HCT116 (cell line): ENCODE measurements at regions not wholly inside any gene's neighbourhood (a gene's known extent, or its start where the extent isn't known, plus 50 kb on each side); places are given as distances from the start of the nearest gene placed in this dataset.

ENCODE experiments used
- ATAC-seq: fragments of 200-7000 bp; cut with Tn5 transposase; 2 replicates; pipeline ENCODE4 v1.9.1; 2020; ENCODE audit warnings: mild to moderate bottlenecking, moderate library complexity
- BruUV-seq: library from RNA; stranded (reverse); fragments of 400-500 nt; replicated peaks from 2 replicates; lab custom pipeline; 2021; lab: Mats Ljungman, UMichigan
- CTCF ChIA-PET: fragments of 300-600 bp; sonication (Branson Sonifier 250); formaldehyde crosslinking; loops from one replicate; lab custom pipeline; 2021; ENCODE audit warnings: antibody characterized with exemption; lab: Charles Lee
- POLR2A ChIA-PET: fragments of 300-600, 350-600 bp; sonication (Branson Sonifier 250); formaldehyde crosslinking; loops from one replicate; lab custom pipeline; 2021; ENCODE audit warnings: antibody characterized with exemption; lab: Charles Lee
- RAD21 ChIA-PET, 2 experiments: fragments of 300-600 bp; sonication (Branson Sonifier 250); formaldehyde crosslinking; loops; one replicate each; lab custom pipeline; 2023; ENCODE audit warnings: low total read pairs in 2 of 2; ENCODE audit not compliant: uncharacterized antibody in 2 of 2, unreplicated experiment in 2 of 2, low non-redundant PET in 1 of 2; lab: Charles Lee
- DNase-seq: peaks from one replicate; pipeline ENCODE4 v3.0.0-alpha.2; 2010; ENCODE audit warnings: low read depth, low spot score
- H2AFZ ChIP-seq: fragments of 200-600 bp; shearing (Covaris generic), sonication (generic); 2 replicates; pipeline ENCODE4 v1.6.1; 2017; ENCODE audit warnings: low read depth, mixed run types, mixed read lengths, antibody characterized with exemption, low read length; ENCODE audit not compliant: poor library complexity, severe bottlenecking
- H3K27ac ChIP-seq: 2 replicates; pipeline ENCODE4 v1.5.1; 2012; ENCODE audit warnings: low read depth, low read length
- H3K27me3 ChIP-seq: fragments of 200-600 bp; sonication (generic); 2 replicates; pipeline ENCODE4 v1.6.1; 2016; ENCODE audit warnings: mixed run types, low read length, mixed read lengths; ENCODE audit not compliant: insufficient read depth
- H3K36me3 ChIP-seq, 2 experiments: fragments of 200-500 bp in 1 of 2; fragments of 200-600 bp in 1 of 2; sonication (Bioruptor generic) in 1 of 2; sonication (generic) in 1 of 2; 2 replicates each; pipeline versions ENCODE4 v1.5.1 to v1.6.1; 2014 to 2016; ENCODE audit warnings: low read length in 2 of 2, inconsistent platforms in 1 of 2, mixed read lengths in 1 of 2, mixed run types in 1 of 2; ENCODE audit not compliant: insufficient read depth in 2 of 2, control insufficient read depth in 1 of 2
- H3K4me1 ChIP-seq, 2 experiments: fragments of 200-600 bp in 1 of 2; sonication (generic) in 1 of 2; 2 replicates each; pipeline versions ENCODE4 v1.5.1 to v1.6.1; 2012 to 2017; ENCODE audit warnings: low read length in 2 of 2, inconsistent platforms in 1 of 2, mild to moderate bottlenecking in 1 of 2, mixed read lengths in 1 of 2, mixed run types in 1 of 2, moderate library complexity in 1 of 2; ENCODE audit not compliant: insufficient read depth in 2 of 2, control insufficient read depth in 1 of 2
- H3K4me2 ChIP-seq: fragments of 200-600 bp; sonication (generic); 2 replicates; pipeline ENCODE4 v1.6.1; 2017; ENCODE audit warnings: mixed run types, low read length, mixed read lengths
- H3K4me3 ChIP-seq, 2 experiments: fragments of 200-600 bp in 1 of 2; sonication (generic) in 1 of 2; replicated peaks in 1 of 2; 2 replicates each; pipeline ENCODE4 v1.5.1; 2011 to 2016; ENCODE audit warnings: low read length in 2 of 2, control low read depth in 1 of 2, low read depth in 1 of 2, mild to moderate bottlenecking in 1 of 2, mixed read lengths in 1 of 2, mixed run types in 1 of 2
- H3K79me2 ChIP-seq: fragments of 200-600 bp; sonication (generic); 2 replicates; pipeline ENCODE4 v1.6.1; 2017; ENCODE audit warnings: mild to moderate bottlenecking, mixed run types, low read length, moderate library complexity, mixed read lengths; ENCODE audit not compliant: insufficient read depth
- H3K9ac ChIP-seq: fragments of 200-600 bp; sonication (generic); 2 replicates; pipeline ENCODE4 v1.6.1; 2016; ENCODE audit warnings: low read length, mixed read lengths
- H3K9me2 ChIP-seq: fragments of 200-600 bp; sonication (generic), shearing (Covaris generic); 2 replicates; pipeline ENCODE4 v1.6.1; 2017; ENCODE audit warnings: mixed run types, mild to moderate bottlenecking, moderate library complexity; ENCODE audit not compliant: insufficient read depth
- H3K9me3 ChIP-seq, 2 experiments: fragments of 200-500 bp in 1 of 2; fragments of 200-600 bp in 1 of 2; sonication (Bioruptor generic) in 1 of 2; sonication (generic) in 1 of 2; 2 replicates each; pipeline ENCODE4 v1.6.1; 2014 to 2017; ENCODE audit warnings: low read length in 2 of 2, mixed read lengths in 2 of 2, inconsistent platforms in 1 of 2, low read depth in 1 of 2, mild to moderate bottlenecking in 1 of 2, mixed run types in 1 of 2, moderate library complexity in 1 of 2; ENCODE audit not compliant: control insufficient read depth in 1 of 2, insufficient read depth in 1 of 2
- H4K20me1 ChIP-seq: fragments of 200-600 bp; sonication (generic), shearing (Covaris generic); 2 replicates; pipeline ENCODE4 v1.6.1; 2017; ENCODE audit warnings: mixed run types, mild to moderate bottlenecking, moderate library complexity; ENCODE audit not compliant: insufficient read depth
- CEBPB ChIP-seq: IDR thresholded peaks from 2 replicates; pipeline ENCODE4 v1.6.1; 2012; ENCODE audit warnings: low read depth
- EZH2phosphoT487 ChIP-seq: fragments of 200-600 bp; IDR thresholded peaks from 2 replicates; pipeline ENCODE4 v1.6.1; 2018; ENCODE audit warnings: antibody characterized with exemption, borderline replicate concordance
- SP1 ChIP-seq: IDR thresholded peaks from 2 replicates; pipeline ENCODE4 v1.6.1; 2012; ENCODE audit warnings: low read depth
- TCF7L2 ChIP-seq: IDR thresholded peaks from 2 replicates; pipeline ENCODE4 v1.7.0; 2011; ENCODE audit warnings: borderline replicate concordance, inconsistent platforms; ENCODE audit not compliant: insufficient read depth, insufficient read length; ENCODE audit errors: extremely low read depth
- YY1 ChIP-seq: IDR thresholded peaks from 2 replicates; pipeline ENCODE4 v1.6.1; 2011; ENCODE audit warnings: low read length, low read depth, moderate library complexity, mild to moderate bottlenecking; ENCODE audit not compliant: insufficient replicate concordance; ENCODE audit errors: extremely low read depth
- ZFX ChIP-seq: fragments of 450-650 bp; IDR thresholded peaks from 2 replicates; pipeline ENCODE4 v1.6.1; 2017
- ZNF274 ChIP-seq: fragments of 200-500 bp; sonication (Bioruptor generic); IDR thresholded peaks from 2 replicates; pipeline ENCODE4 v1.6.1; 2014; ENCODE audit warnings: mild to moderate bottlenecking, low read depth, low read length, inconsistent platforms
- intact Hi-C: fragments of 100-400 bp; cut with micrococcal nuclease; formaldehyde crosslinking; loops from 2 replicates; pipeline ENCODE4 v1.10.0; 2022
- TF ChIP-seq, protein P1 (sequence below), 3 experiments: fragments of 200-600 bp in 1 of 3; sonication (generic) in 1 of 3; IDR thresholded peaks in 2 of 3; conservative IDR thresholded peaks in 1 of 3; 2 replicates each; pipeline ENCODE4 v1.5.1; 2012 to 2017; ENCODE audit warnings: low read depth in 2 of 3, low read length in 2 of 3, antibody characterized with exemption in 1 of 3, borderline replicate concordance in 1 of 3, control low read depth in 1 of 3, mild to moderate bottlenecking in 1 of 3, mixed read lengths in 1 of 3, mixed run types in 1 of 3, moderate library complexity in 1 of 3; ENCODE audit not compliant: insufficient read depth in 1 of 3
- TF ChIP-seq, protein P2 (sequence below): IDR thresholded peaks from 2 replicates; pipeline ENCODE4 v1.6.1; 2012

DNA sequence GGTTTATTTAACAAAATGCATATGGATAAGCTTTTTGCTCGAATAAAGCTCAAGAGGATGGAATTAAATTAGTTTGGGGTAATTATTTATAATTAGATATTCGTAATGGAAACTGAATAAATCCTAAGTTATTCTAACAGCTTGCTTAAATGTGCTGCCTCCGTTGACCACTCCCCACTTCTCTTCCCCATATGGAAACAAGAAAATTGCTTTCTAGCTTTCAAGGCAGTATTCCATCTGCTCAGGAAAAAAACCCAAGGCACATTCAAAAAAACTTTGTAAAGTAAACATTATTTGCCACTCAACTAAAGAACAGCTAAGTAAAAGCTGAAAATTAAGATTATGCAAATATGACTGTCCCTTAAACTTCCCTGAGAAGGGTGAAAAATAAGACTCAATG, 369.2 kb downstream of the HAO1 start:
- TF ChIP-seq EZH2phosphoT487 (no peak), SP1 (no peak), YY1 (no peak), CEBPB (no peak), TCF7L2 (no peak), ZFX (no peak)
- TF ChIP-seq, protein P1, sequence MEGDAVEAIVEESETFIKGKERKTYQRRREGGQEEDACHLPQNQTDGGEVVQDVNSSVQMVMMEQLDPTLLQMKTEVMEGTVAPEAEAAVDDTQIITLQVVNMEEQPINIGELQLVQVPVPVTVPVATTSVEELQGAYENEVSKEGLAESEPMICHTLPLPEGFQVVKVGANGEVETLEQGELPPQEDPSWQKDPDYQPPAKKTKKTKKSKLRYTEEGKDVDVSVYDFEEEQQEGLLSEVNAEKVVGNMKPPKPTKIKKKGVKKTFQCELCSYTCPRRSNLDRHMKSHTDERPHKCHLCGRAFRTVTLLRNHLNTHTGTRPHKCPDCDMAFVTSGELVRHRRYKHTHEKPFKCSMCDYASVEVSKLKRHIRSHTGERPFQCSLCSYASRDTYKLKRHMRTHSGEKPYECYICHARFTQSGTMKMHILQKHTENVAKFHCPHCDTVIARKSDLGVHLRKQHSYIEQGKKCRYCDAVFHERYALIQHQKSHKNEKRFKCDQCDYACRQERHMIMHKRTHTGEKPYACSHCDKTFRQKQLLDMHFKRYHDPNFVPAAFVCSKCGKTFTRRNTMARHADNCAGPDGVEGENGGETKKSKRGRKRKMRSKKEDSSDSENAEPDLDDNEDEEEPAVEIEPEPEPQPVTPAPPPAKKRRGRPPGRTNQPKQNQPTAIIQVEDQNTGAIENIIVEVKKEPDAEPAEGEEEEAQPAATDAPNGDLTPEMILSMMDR (IDR thresholded peaks at IDR 0.05 in 2 of 3, conservative IDR thresholded peaks at IDR 0.05 in 1 of 3; ENCODE audit: borderline replicate concordance in 1 of 3, insufficient read depth in 1 of 3, low read depth in 2 of 3, low read length in 2 of 3): no peak
- DNase-seq: no peak
- Histone ChIP-seq H3K27ac (no peak overlapping the region), H3K36me3 (no peaks in the 10 kb centered on the region), H3K9me2 (no peaks in the 10 kb centered on the region), H3K27me3 (no peaks in the 10 kb centered on the region), H3K4me1 (no peaks in the 10 kb centered on the region), H4K20me1 (no peaks in the 10 kb centered on the region), H3K4me3 (no peak overlapping the region), H3K79me2 (no peaks in the 10 kb centered on the region), H2AFZ (no peak overlapping the region), H3K4me2 (no peak overlapping the region), H3K9me3 (peaks cover 0 to 6% of the 10 kb centered on the region in 2 experiments; a peak in 2 of 4 replicates), H3K9ac (no peak overlapping the region)
- POLR2A ChIA-PET: no interaction called here
- intact Hi-C loops: no loop called here
- CTCF ChIA-PET: no interaction called here
- ATAC-seq: no peak
- RAD21 ChIA-PET: no interaction called here
- BruUV-seq: no TSS peak

DNA sequence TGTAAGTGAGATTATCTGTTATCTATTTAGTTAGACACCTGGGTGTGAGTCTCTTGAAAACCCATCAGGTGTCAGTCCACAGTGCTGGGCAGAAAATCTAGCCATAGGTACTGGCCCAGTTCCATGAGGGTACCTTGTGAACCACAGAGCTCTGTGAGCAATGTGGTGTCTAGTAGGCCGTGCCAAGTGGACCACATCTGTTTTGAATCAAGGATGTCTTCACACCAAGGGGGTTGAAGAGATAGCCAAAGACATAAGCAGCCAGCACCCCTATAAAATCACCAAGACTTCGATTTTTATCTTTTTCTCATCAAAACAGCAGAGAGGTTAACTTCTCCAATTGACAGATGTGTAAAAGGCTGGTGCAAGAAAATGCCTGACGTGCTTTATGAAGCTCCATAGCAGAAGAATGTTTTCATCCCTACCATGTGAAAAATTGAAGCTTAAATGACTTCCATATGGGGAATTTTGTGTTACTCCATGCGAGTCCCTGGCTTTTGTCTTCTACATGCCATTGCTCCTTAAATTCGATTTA, 368.7 kb downstream of the HAO1 start:
- no peak for TF ChIP-seq ZNF274
- TF ChIP-seq, protein P2, sequence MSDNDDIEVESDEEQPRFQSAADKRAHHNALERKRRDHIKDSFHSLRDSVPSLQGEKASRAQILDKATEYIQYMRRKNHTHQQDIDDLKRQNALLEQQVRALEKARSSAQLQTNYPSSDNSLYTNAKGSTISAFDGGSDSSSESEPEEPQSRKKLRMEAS: no peak
- ChIA-PET CTCF (no interaction called here), POLR2A (no interaction called here), RAD21 (no interaction called here)
- intact Hi-C loops: no loop called here
- peaks cover 0 to 5% of the 10 kb centered on the region in 2 experiments; a peak in 2 of 4 replicates for H3K9me3 ChIP-seq
- no peak for ATAC-seq
- no peak for DNase-seq
- no peak overlapping the region for H2AFZ ChIP-seq
- no peak overlapping the region for H3K27ac ChIP-seq
- no peak overlapping the region for H3K4me2 ChIP-seq
- H4K20me1 ChIP-seq: no peaks in the 10 kb centered on the region
- H3K79me2 ChIP-seq: no peaks in the 10 kb centered on the region
- no peak overlapping the region for H3K4me3 ChIP-seq
- no peaks in the 10 kb centered on the region for H3K27me3 ChIP-seq
- H3K9ac ChIP-seq: no peak overlapping the region
- no peaks in the 10 kb centered on the region for H3K4me1 ChIP-seq
- no peaks in the 10 kb centered on the region for H3K9me2 ChIP-seq
- BruUV-seq: no TSS peak
- no peaks in the 10 kb centered on the region for H3K36me3 ChIP-seq
